Spleen (tissue), 7 donors: ENCODE measurements at regions not wholly inside any gene's neighbourhood (a gene's known extent, or its start where the extent isn't known, plus 50 kb on each side); places are given as distances from the start of the nearest gene placed in this dataset.
"Not testable (repeated sequence)": the region's sequence is repeated elsewhere in the genome, so short reads cannot be mapped to it uniquely, and the experiment has no call there.

Source experiments
- CTCF ChIP-seq, 11 experiments: fragments of 200-600 bp in 7 of 11; fragments of 450-650 bp in 4 of 11; sonication (generic) in 4 of 11; IDR thresholded peaks in 8 of 11; conservative IDR thresholded peaks in 3 of 11; 1 replicate in 7 of 11; 2 replicates in 4 of 11; pipeline versions ENCODE4 v1.4.0 to v1.8.0; 2016 to 2021; ENCODE audit warnings: antibody characterized with exemption in 11 of 11, inconsistent platforms in 4 of 11, mild to moderate bottlenecking in 1 of 11
- POLR2A ChIP-seq, 3 donors: fragments of 450-650 bp; IDR thresholded peaks; one replicate each; pipeline ENCODE4 v1.5.1; 2017; ENCODE audit warnings: antibody characterized with exemption in 3 of 3, mild to moderate bottlenecking in 1 of 3
- donor health status: DM: no; HTN: no; CAD: no; lungs with moderate emphysema.
- donor health status: DM: no; HTN: no; CAD: no.
- donor health status: DM: no; HTN: no; CAD: no.

GRCh38 chr4:84244346-84244801, 254.7 kb downstream of the NKX6-1 start:
- TF ChIP-seq CTCF (IDR thresholded peaks at IDR 0.05 in 8 of 11, conservative IDR thresholded peaks at IDR 0.05 in 3 of 11); POLR2A (IDR thresholded peaks at IDR 0.05): not testable (repeated sequence)
